Mesenteric fat pad (tissue), 1 donor: ENCODE measurements at regions not wholly inside any gene's neighbourhood (a gene's known extent, or its start where the extent isn't known, plus 50 kb on each side); places are given as distances from the start of the nearest gene placed in this dataset.

Experiments
- DNase-seq: peaks from one replicate; pipeline ENCODE4 v3.0.0-alpha.2; 2020; ENCODE audit warnings: low spot score
- donor health status: DM: yes; HTN: yes; CAD: no.

DNA sequence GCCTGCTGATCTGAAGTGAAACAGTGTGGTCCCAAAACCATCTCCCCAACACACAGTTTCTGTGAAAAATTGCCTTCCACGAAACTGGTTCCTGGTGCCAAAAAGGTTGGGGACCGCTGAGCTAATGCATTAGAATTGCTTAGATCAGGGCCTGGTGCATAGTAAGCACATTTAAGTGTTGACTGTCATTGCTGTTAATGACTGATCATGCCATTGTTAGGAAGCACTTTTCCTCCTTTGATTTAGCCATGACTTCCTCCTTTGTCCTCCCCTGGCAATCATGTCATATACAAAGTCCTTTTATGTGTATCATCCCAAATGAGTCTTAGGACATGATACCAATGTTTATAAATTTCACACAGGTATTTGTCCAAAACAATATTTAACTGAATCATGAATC is 81.5 kb upstream of the ATP11B start:
- no peak for DNase-seq

DNA sequence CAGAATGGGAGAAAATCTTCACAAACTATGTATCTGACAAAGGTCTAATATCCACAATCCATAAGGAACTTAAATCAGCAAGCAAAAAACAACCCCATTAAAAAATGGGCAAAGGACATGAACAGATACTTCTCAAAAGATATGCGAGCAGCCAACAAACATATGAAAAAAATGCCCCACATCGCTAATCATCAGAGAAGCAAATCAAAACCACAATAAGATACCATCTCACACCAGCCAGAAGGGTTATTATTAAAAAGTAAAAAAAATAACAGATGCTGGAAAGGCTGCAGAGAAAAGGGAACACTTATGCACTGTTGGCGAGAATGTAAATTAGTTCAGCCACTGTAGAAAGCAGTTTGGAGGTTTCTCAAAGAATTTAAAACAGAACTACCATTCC is 80.2 kb upstream of the ATP11B start:
- DNase-seq, result no peak

DNA sequence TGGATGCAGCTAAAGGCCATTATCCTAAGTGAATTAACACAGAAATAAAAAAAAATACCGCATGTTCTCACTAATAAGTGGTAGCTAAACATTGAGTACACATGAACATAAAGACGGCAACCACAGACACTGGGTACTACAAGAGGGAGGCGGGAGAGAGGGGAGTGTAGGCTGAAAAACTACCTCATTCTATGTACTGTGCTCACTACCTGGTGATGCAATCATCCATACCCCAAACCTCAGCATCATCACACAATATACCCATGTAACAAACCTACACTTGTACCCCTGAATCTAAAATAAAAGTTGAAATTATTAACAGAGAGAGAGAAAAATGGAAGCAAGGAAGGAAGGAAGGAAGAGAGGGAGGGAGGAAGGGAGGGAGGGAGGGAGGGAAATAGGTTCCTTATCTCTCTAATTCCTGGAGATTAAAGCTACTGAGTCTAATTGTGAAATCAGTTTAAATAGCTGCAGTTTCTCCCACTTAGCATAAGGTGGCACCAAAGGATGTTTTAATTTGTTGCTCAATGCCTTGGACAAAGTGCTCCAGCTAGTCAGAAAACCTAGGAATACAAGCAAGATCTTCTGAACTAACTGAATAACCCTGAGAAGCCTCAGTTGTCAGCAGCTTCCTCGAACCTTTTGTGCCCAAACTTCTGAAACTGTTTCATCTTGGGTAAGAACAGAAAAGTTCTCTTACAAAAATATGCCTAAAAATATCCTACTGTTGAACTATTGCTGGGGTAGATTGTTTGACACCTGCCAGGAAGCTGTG is 79.4 kb upstream of the ATP11B start:
- DNase-seq, result no peak

DNA sequence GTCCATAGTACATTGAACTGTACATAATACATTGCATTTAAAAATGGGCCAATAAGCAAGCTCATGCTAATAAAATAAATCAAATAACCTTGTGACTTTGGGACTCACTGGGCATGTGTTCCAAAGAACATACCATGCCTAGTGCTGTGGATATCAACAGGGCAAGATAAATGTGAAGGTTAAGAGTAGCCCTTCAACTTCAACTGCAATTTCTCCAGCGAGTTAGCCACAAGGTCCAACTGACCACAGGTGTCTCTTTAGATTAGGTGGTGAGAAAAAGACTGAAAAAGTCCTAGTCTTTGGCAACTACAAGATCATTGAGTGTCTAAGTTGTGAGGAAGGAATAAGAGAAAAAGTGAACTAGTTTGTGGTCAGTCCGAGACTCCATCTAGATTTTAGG is 78.3 kb upstream of the ATP11B start:
- DNase-seq, result no peak

GRCh38 chr3:182716114-182716688 is 77.1 kb upstream of the ATP11B start:
- no peak for DNase-seq

DNA sequence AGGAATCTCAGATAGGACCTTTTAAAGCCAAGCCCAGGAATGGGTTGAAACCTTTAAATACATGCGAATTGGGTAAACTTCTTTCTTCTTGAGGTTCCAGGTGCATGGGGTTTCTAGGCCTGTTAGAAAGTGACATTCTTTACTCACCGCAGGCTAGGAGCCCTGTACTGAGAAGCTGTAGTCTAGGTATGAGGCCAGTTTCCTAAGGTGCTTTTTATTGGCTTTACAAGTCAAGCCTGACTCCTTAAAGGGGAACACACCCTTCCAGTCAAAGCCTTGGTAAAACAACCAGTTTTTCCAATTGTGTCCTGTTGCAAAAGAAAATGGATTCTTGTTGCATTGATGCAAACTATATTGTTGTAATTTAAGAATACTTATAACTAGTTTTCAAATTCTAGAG is 76.1 kb upstream of the ATP11B start:
- DNase-seq, result no peak

DNA sequence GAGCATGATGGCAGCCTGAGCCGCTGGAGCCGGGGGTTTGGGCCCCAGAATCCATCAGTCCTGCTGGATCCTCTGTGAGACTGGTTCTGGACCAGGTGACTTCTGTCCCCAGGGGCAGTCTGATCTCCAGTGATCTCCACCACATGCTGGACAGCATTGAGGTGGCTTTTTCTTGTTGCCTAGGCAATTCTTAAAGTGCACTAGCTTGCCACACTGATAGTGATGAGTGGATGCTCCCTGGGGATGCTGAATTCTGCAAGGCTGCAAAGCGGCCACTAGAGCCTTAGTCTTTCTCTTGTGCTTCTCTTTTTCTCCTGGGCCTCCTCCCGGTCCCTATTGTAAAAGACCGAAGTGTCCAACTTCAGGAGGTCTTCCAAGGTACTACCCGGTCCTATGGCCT is 70.4 kb upstream of the ATP11B start:
- DNase-seq, result no peak

GRCh38 chr3:182723596-182723995 is 69.7 kb upstream of the ATP11B start:
- no peak for DNase-seq

DNA sequence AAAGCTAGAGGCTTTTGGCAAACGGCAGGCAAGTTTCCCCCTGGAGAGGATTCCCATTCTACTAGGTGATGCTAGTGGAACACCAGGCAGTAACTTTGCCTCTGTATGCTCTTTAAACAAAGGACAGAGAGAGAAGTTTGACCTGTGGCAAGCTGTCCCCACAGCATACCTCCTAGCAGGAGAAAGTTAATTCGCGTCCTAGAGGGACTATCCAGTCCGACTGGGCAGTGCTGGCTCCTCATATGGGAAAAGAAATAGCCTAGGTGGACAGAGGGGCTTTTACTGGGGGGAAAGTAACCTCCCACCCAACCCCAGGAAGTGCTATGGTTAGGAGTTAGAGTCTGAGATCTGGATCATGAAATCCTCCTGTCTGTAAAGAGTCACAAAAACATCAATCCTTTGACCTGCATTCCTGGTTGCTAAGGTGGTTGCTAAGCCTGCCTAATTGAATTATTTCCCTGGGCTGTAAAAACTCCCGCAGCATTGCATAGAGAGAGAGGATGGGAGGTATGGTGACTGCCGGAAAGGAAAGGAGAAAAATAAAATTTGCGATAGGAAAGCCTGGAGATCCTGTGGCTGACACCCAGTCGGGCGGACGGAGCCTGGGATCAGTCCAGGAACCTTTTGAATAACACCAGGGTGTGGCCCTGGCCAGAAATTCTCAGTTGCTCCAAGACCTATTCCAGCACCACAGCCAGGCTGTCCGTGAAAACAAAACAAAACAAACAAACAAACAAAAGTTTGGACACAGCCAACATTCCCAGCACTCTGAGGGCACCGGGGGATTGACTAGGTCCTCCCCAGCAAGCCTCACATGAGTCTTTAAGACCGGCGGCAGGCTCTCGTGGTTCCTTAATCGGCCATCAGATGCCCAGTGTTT is 67.7 kb upstream of the ATP11B start:
- no peak for DNase-seq

DNA sequence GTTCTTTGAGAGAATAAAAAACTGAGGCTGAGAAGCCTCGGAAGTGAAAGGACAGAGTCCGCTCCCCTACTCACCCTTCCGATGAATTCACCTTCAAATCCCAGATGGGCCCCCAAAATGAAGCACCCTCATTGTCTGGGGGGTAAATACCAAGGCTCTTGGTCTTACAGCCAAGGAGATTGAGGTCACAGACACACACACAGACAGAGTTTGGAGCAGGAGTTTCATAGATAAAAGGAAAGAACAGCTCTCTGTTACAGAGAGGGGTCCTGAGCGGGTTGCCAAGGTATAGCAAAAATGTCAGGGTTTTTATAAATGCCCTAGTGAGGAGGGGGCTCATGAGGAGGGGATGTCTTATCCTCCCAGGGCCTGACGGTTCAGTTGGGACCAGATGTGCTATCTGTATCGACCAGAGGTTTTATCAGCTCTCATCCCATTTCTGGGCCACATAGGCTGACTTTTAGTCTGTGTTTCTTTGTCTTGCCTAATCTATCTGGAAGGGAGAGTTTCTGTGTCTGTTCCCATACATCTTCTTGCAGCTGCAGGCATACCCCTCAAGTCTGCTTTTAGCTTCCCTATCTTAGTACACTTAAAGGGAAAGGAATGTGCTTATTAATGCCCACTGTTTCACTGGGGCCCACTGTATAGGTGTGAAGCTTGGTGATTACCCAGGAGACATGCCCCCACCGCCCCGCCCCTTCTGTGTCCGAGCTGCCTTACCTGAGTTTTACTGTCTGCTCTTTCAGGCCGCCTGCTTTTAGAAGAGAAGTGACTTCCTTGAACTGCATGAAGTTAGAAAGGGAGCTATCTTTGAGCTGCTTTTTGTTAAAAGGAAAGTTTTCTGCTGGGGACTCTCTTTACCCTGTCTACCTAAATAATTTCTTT is 66.8 kb upstream of the ATP11B start:
- DNase-seq, result no peak

DNA sequence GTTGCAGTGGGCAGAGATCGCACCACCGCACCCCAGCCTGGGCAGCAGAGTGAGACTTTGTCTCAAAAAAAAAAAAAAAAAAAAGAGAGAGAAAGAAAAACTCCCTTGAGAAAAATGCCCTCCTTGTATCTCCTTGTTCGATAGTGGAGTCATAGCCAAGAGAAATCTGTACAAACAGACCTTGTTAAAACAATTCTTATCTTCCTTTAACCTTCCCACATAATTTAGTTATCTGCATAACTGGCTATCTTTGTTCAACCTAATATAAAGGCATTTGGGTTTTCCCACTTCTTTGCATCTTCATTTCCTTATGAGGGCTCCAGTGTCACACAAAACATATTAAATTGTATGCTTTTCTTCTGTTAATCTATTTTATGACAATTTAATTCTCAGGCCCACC is 65.1 kb upstream of the ATP11B start:
- no peak for DNase-seq

DNA sequence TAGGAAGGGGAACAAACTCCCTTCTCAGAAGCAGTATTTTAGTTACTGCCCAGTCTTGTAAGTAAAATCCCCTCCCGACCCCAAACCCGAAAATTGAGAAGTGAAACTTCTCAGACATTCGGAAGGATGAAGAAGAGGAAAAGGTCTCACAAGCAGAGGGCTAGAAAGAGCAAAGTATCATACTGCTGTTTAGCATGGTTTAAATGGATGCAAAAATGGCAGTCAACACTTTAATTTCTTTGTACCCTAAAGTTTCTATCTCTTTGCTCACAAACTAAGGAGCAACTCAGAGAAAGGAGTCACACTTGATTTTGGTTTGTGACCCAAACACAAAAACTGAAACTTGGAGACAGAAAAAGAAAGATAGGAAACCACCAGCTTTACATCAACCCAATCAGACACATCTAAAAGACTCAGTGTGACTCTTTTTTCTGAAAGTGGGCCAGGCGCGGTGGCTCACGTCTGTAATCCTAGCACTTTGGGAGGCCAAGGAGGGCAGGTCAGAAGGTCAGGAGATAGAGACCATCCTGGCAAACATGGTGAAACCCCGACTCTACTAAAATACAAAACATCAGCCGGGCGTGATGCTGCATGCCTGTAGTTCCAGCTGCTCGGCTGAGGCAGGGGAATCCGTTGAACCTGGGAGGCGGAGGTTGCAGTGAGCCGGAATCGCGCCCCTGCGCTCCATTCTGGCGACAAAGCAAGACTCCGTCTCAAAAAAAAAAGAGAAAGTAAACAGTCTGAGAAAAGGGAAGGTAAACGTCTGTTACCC is 63.2 kb upstream of the ATP11B start:
- DNase-seq, result no peak

GRCh38 chr3:182730675-182731042 is 62.6 kb upstream of the ATP11B start:
- DNase-seq, result no peak

DNA sequence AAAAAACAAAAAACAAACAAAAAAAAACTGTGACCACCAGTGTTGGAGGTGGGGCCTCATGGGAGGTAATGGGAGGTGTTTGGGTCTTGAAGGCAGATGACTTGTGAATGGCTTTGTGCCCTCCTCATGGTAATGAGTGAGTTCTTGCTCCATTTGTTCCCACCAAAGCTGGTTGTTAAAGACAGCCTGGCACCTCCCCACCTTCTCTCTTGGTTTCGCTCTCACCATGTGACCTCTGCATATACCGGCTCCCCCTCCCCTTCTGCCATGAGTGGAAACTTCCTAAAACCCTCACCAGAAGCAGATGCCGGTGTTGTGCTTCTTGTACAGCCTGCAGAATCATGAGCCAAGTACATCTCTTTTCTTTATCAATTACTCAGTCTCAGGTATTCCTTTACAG is 61.5 kb upstream of the ATP11B start:
- no peak for DNase-seq

DNA sequence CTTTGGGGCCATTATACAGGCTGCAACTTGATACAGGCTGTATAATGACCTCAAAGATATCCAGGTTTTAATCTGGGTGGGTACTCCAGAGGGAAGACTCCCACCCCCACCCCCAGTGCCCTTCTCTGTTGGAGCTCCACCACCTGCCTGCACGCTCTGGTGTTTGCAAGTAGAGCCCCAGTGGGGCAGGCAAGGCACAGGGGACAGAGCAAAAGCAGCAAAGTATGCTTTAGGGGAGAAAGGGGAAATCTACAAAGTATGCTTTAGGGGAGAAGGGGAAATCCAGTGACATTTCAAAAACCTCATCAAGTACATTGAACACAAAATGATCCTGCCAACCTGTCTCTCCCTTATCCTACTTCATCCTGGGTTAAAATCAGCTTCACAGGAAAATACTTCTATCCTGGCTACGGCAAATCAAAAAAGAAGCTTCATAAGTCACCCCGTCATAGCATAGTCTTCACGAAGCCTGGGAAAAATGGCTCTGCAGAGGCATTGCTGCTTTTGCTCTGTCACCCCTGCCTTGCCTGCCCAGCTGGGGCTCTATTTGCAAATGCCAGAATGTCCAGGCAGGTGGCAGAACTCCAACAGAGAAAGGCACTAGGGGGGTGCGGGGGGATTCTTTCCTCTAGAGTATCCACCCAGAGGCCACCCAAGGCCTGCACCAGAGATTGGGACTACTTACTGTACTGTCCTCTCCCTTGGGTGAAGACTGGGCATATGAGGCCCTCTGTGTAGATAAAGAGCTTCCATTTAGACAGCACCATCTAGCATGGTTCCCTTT is 60.9 kb upstream of the ATP11B start:
- DNase-seq, result no peak

GRCh38 chr3:182735672-182736071 is 57.6 kb upstream of the ATP11B start:
- DNase-seq, result no peak

- no peak for DNase-seq
Observed at GRCh38 chr3:182737825-182738224, 55.5 kb upstream of the ATP11B start.

DNA sequence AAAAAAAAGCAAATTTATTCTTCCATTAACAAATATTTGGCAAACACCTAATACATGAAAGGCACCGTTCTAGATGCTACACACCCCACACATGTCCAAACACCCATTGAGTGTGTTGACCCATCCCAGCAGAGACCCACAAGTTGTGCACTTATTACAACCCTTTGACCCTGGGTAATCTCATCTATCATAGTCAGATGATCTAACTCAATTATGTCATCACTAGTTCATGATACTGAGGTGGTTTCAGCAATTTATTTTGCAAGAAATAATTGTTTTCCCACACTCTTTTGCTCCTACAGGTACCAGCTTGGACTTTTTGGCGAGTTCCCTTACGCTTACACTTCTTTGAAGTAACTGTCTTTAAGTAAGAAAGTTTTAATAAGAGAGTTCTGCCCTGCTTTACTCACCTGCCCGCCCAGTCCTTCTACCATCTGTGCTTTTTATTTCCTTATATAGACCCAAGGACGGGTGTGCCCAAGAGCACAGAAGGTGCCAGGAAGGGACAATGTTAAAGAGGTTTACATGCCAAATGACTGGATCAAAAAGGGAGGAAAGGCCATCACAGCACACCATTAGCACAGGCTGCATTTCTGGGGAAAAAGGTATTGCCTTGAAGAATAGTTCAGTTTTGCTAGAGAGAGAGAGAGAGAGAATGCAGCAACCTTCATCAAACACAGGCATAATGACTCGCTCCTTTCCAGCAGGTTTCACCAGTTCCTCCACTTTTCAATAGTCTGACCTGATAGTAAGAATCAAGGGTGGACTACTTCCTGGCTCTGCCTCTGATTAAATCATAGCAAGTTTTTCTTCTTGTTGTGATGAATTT is 54.5 kb upstream of the ATP11B start:
- DNase-seq, result no peak

- DNase-seq, result no peak
Observed at GRCh38 chr3:182739619-182740018, 53.7 kb upstream of the ATP11B start.
